CD8-positive, alpha-beta memory T cell (primary cell): ENCODE measurements at regions not wholly inside any gene's neighbourhood (a gene's known extent, or its start where the extent isn't known, plus 50 kb on each side); places are given as distances from the start of the nearest gene placed in this dataset.

Experiments used
- CTCF ChIA-PET: fragments of 350-600 bp; sonication (Branson Sonifier 250); formaldehyde crosslinking; loops from one replicate; lab custom pipeline; 2021; ENCODE audit warnings: antibody characterized with exemption; lab: Charles Lee
- POLR2A ChIA-PET: fragments of 350-600 bp; sonication (Branson Sonifier 250); formaldehyde crosslinking; loops from one replicate; lab custom pipeline; 2021; ENCODE audit warnings: antibody characterized with exemption; lab: Charles Lee
- DNase-seq, 5 donors: peaks; one replicate each; pipeline versions ENCODE4 v3.0.0 to v3.0.0-alpha.2; 2020 to 2022; ENCODE audit warnings: mixed read lengths in 1 of 5
- H3K27ac ChIP-seq: one replicate; pipeline ENCODE4 v1.7.0; 2013; ENCODE audit warnings: low read depth, mild to moderate bottlenecking, low read length, moderate library complexity
- H3K27me3 ChIP-seq: 2 replicates; pipeline ENCODE4 v1.7.0; 2013; ENCODE audit warnings: low read length, mild to moderate bottlenecking; ENCODE audit not compliant: insufficient read depth, poor library complexity, severe bottlenecking
- H3K36me3 ChIP-seq: 2 replicates; pipeline ENCODE4 v1.7.0; 2013; ENCODE audit warnings: mild to moderate bottlenecking, low read length, moderate library complexity; ENCODE audit not compliant: insufficient read depth
- H3K4me1 ChIP-seq: 2 replicates; pipeline ENCODE4 v1.7.0; 2013; ENCODE audit warnings: mild to moderate bottlenecking, low read length, moderate library complexity; ENCODE audit not compliant: insufficient read depth
- H3K4me3 ChIP-seq: 2 replicates; pipeline ENCODE4 v1.7.0; 2013; ENCODE audit warnings: mild to moderate bottlenecking, low read length
- H3K9me3 ChIP-seq: 2 replicates; pipeline ENCODE4 v1.7.0; 2013; ENCODE audit warnings: mild to moderate bottlenecking, low read length
- H3K27ac Mint-ChIP-seq, 8 donors: one replicate each; pipeline ENCODE4 v1.8.0; 2020 to 2021; ENCODE audit warnings: mixed read lengths in 8 of 8, mild to moderate bottlenecking in 6 of 8, inconsistent platforms in 3 of 8, moderate library complexity in 3 of 8
- H3K27me3 Mint-ChIP-seq, 2 donors: one replicate each; pipeline ENCODE4 v1.8.0; 2020 to 2021; ENCODE audit warnings: mixed read lengths in 2 of 2, mild to moderate bottlenecking in 1 of 2, moderate library complexity in 1 of 2
- H3K36me3 Mint-ChIP-seq, 3 donors: one replicate each; pipeline ENCODE4 v1.8.0; 2020 to 2021; ENCODE audit warnings: mixed read lengths in 3 of 3, inconsistent platforms in 1 of 3, mild to moderate bottlenecking in 1 of 3
- H3K4me1 Mint-ChIP-seq, 3 donors: one replicate each; pipeline ENCODE4 v1.8.0; 2020 to 2021; ENCODE audit warnings: mixed read lengths in 3 of 3, inconsistent platforms in 1 of 3, mild to moderate bottlenecking in 1 of 3
- H3K4me3 Mint-ChIP-seq, 7 donors: one replicate each; pipeline ENCODE4 v1.8.0; 2020 to 2021; ENCODE audit warnings: mixed read lengths in 7 of 7, mild to moderate bottlenecking in 6 of 7, moderate library complexity in 4 of 7, inconsistent platforms in 2 of 7
- H3K9me3 Mint-ChIP-seq, 5 donors: one replicate each; pipeline ENCODE4 v1.8.0; 2020 to 2022; ENCODE audit warnings: mixed read lengths in 5 of 5, mild to moderate bottlenecking in 3 of 5, moderate library complexity in 2 of 5, inconsistent platforms in 1 of 5

GRCh38 chr14:41505491-41505890 is 101.2 kb upstream of the LRFN5 start:
- H3K4me3 Mint-ChIP-seq: no peak overlapping the region
- H3K27ac ChIP-seq: no peak overlapping the region
- no peaks in the 10 kb centered on the region for H3K36me3 ChIP-seq
- no peaks in the 10 kb centered on the region for H3K9me3 ChIP-seq
- CTCF ChIA-PET: no interaction called here
- H3K4me3 ChIP-seq: no peak overlapping the region
- H3K9me3 Mint-ChIP-seq: peaks cover 0 to 5% (median 0%) of the 10 kb centered on the region in 5 donors
- H3K27ac Mint-ChIP-seq: no peak overlapping the region
- POLR2A ChIA-PET: no interaction called here
- no peaks in the 10 kb centered on the region for H3K4me1 Mint-ChIP-seq
- no peaks in the 10 kb centered on the region for H3K36me3 Mint-ChIP-seq
- no peaks in the 10 kb centered on the region for H3K4me1 ChIP-seq
- H3K27me3 ChIP-seq: no peaks in the 10 kb centered on the region
- H3K27me3 Mint-ChIP-seq: no peaks in the 10 kb centered on the region
- no peak for DNase-seq

GRCh38 chr14:41498959-41499358 is 107.7 kb upstream of the LRFN5 start:
- Histone ChIP-seq H3K27ac (no peak overlapping the region), H3K4me3 (no peak overlapping the region), H3K36me3 (no peaks in the 10 kb centered on the region), H3K27me3 (no peaks in the 10 kb centered on the region), H3K4me1 (no peaks in the 10 kb centered on the region), H3K9me3 (no peaks in the 10 kb centered on the region)
- ChIA-PET CTCF (no interaction called here), POLR2A (no interaction called here)
- Mint-ChIP-seq H3K27me3 (no peaks in the 10 kb centered on the region), H3K4me3 (no peak overlapping the region), H3K27ac (no peak overlapping the region), H3K4me1 (no peaks in the 10 kb centered on the region), H3K36me3 (no peaks in the 10 kb centered on the region), H3K9me3 (peaks cover 0 to 8% (median 2%) of the 10 kb centered on the region in 5 donors)
- no peak for DNase-seq

- Mint-ChIP-seq H3K36me3 (no peaks in the 10 kb centered on the region), H3K4me3 (no peak overlapping the region), H3K9me3 (peaks cover 0 to 14% (median 4%) of the 10 kb centered on the region in 5 donors), H3K4me1 (no peaks in the 10 kb centered on the region), H3K27me3 (no peaks in the 10 kb centered on the region), H3K27ac (no peak overlapping the region)
- Histone ChIP-seq H3K27me3 (no peaks in the 10 kb centered on the region), H3K27ac (no peak overlapping the region), H3K36me3 (no peaks in the 10 kb centered on the region), H3K4me1 (no peaks in the 10 kb centered on the region), H3K9me3 (no peaks in the 10 kb centered on the region), H3K4me3 (no peak overlapping the region)
- ChIA-PET POLR2A (no interaction called here), CTCF (no interaction called here)
- DNase-seq: no peak
Observed at GRCh38 chr14:41490323-41490722, 116.4 kb upstream of the LRFN5 start.

- Mint-ChIP-seq H3K27ac (no peak overlapping the region), H3K27me3 (no peaks in the 10 kb centered on the region), H3K36me3 (no peaks in the 10 kb centered on the region), H3K4me1 (no peaks in the 10 kb centered on the region), H3K9me3 (peaks cover 0 to 11% (median 4%) of the 10 kb centered on the region in 5 donors), H3K4me3 (no peak overlapping the region)
- H3K36me3 ChIP-seq: no peaks in the 10 kb centered on the region
- H3K4me3 ChIP-seq: no peak overlapping the region
- POLR2A ChIA-PET: no interaction called here
- no peak overlapping the region for H3K27ac ChIP-seq
- H3K27me3 ChIP-seq: no peaks in the 10 kb centered on the region
- no peak for DNase-seq
- CTCF ChIA-PET: no interaction called here
- no peaks in the 10 kb centered on the region for H3K9me3 ChIP-seq
- H3K4me1 ChIP-seq: no peaks in the 10 kb centered on the region
Observed at GRCh38 chr14:41489315-41489972, 117.2 kb upstream of the LRFN5 start.

- CTCF ChIA-PET: no interaction called here
- Histone ChIP-seq H3K4me1 (no peaks in the 10 kb centered on the region), H3K9me3 (no peaks in the 10 kb centered on the region), H3K27ac (no peak overlapping the region), H3K27me3 (no peaks in the 10 kb centered on the region), H3K36me3 (no peaks in the 10 kb centered on the region), H3K4me3 (no peak overlapping the region)
- H3K4me3 Mint-ChIP-seq: no peak overlapping the region
- no peaks in the 10 kb centered on the region for H3K4me1 Mint-ChIP-seq
- DNase-seq: no peak
- POLR2A ChIA-PET: no interaction called here
- H3K27ac Mint-ChIP-seq: no peak overlapping the region
- peaks cover 0 to 5% (median 0%) of the 10 kb centered on the region in 5 donors for H3K9me3 Mint-ChIP-seq
- no peaks in the 10 kb centered on the region for H3K27me3 Mint-ChIP-seq
- no peaks in the 10 kb centered on the region for H3K36me3 Mint-ChIP-seq
Observed at GRCh38 chr14:41488401-41488800, 118.3 kb upstream of the LRFN5 start.

- ChIA-PET CTCF (no interaction called here), POLR2A (no interaction called here)
- no peaks in the 10 kb centered on the region for H3K36me3 ChIP-seq
- Mint-ChIP-seq H3K27ac (no peak overlapping the region), H3K4me1 (no peaks in the 10 kb centered on the region), H3K36me3 (no peaks in the 10 kb centered on the region), H3K9me3 (peaks cover 0 to 7% (median 0%) of the 10 kb centered on the region in 5 donors), H3K4me3 (no peak overlapping the region), H3K27me3 (no peaks in the 10 kb centered on the region)
- no peak overlapping the region for H3K4me3 ChIP-seq
- H3K4me1 ChIP-seq: no peaks in the 10 kb centered on the region
- no peak overlapping the region for H3K27ac ChIP-seq
- H3K27me3 ChIP-seq: no peaks in the 10 kb centered on the region
- no peak for DNase-seq
- H3K9me3 ChIP-seq: no peaks in the 10 kb centered on the region
Observed at GRCh38 chr14:41482861-41483260, 123.8 kb upstream of the LRFN5 start.

GRCh38 chr14:41476526-41476925 is 130.2 kb upstream of the LRFN5 start:
- Histone ChIP-seq H3K27me3 (no peaks in the 10 kb centered on the region), H3K4me1 (no peaks in the 10 kb centered on the region), H3K36me3 (no peaks in the 10 kb centered on the region), H3K27ac (no peak overlapping the region), H3K4me3 (no peak overlapping the region), H3K9me3 (no peaks in the 10 kb centered on the region)
- ChIA-PET POLR2A (no interaction called here), CTCF (no interaction called here)
- no peak overlapping the region for H3K4me3 Mint-ChIP-seq
- no peaks in the 10 kb centered on the region for H3K36me3 Mint-ChIP-seq
- no peaks in the 10 kb centered on the region for H3K27me3 Mint-ChIP-seq
- peaks cover 0 to 10% (median 3%) of the 10 kb centered on the region in 5 donors for H3K9me3 Mint-ChIP-seq
- no peaks in the 10 kb centered on the region for H3K4me1 Mint-ChIP-seq
- DNase-seq: no peak
- H3K27ac Mint-ChIP-seq: no peak overlapping the region

- no peaks in the 10 kb centered on the region for H3K9me3 ChIP-seq
- Mint-ChIP-seq H3K36me3 (no peaks in the 10 kb centered on the region), H3K27me3 (no peaks in the 10 kb centered on the region), H3K4me1 (no peaks in the 10 kb centered on the region), H3K27ac (no peak overlapping the region), H3K4me3 (no peak overlapping the region), H3K9me3 (peaks cover 0 to 6% (median 2%) of the 10 kb centered on the region in 5 donors)
- no peaks in the 10 kb centered on the region for H3K27me3 ChIP-seq
- H3K27ac ChIP-seq: no peak overlapping the region
- CTCF ChIA-PET: no interaction called here
- POLR2A ChIA-PET: no interaction called here
- no peaks in the 10 kb centered on the region for H3K36me3 ChIP-seq
- H3K4me1 ChIP-seq: no peaks in the 10 kb centered on the region
- no peak for DNase-seq
- no peak overlapping the region for H3K4me3 ChIP-seq
Observed at GRCh38 chr14:41461380-41461779, 145.3 kb upstream of the LRFN5 start.
